Retinal pigment epithelial cell (primary cell): ENCODE measurements at regions not wholly inside any gene's neighbourhood (a gene's known extent, or its start where the extent isn't known, plus 50 kb on each side); places are given as distances from the start of the nearest gene placed in this dataset.
A peak's percentile ranks its signal among the peaks of the same experiment; 100 is the strongest.

Source experiments
- DNase-seq: peaks from one replicate; pipeline ENCODE4 v3.0.0-alpha.2; 2010; ENCODE audit warnings: low read depth
- H3K4me3 ChIP-seq: 2 replicates; pipeline ENCODE4 v1.5.1; 2011; ENCODE audit warnings: mild to moderate bottlenecking, low read length, control low read depth, moderate library complexity
- CTCF ChIP-seq: conservative IDR thresholded peaks from 2 replicates; pipeline ENCODE4 v1.5.1; 2011; ENCODE audit warnings: low read depth, low read length, control low read depth, inconsistent platforms

- H3K4me3 ChIP-seq, result no peak overlapping the region
- TF ChIP-seq CTCF, result no peak
- no peak for DNase-seq
Measured at GRCh38 chr12:11577658-11578260, 71.7 kb upstream of the ETV6 start.

- H3K4me3 ChIP-seq, result no peak overlapping the region
- DNase-seq, result no peak
- TF ChIP-seq CTCF, result no peak
Measured at GRCh38 chr12:11578461-11578993, 70.9 kb upstream of the ETV6 start.

- DNase-seq, result peak; percentile 66
- TF ChIP-seq CTCF, result no peak
- no peak overlapping the region for H3K4me3 ChIP-seq
Measured at GRCh38 chr12:11580125-11580751, 69.2 kb upstream of the ETV6 start.

- H3K4me3 ChIP-seq, result no peak overlapping the region
- DNase-seq, result peak; percentile 30
- TF ChIP-seq CTCF, result peak; percentile 39
Measured at GRCh38 chr12:11581179-11581755, 68.2 kb upstream of the ETV6 start.

- TF ChIP-seq CTCF, result no peak
- H3K4me3 ChIP-seq, result no peak overlapping the region
- DNase-seq, result no peak
Measured at GRCh38 chr12:11584221-11584855, 65.1 kb upstream of the ETV6 start.

GRCh38 chr12:11592484-11592883, 57.0 kb upstream of the ETV6 start:
- H3K4me3 ChIP-seq, result no peak overlapping the region
- TF ChIP-seq CTCF, result no peak
- DNase-seq, result no peak

GRCh38 chr12:11593013-11593412, 56.5 kb upstream of the ETV6 start:
- H3K4me3 ChIP-seq, result no peak overlapping the region
- DNase-seq, result no peak

More at GRCh38 chr12:11593013-11593412, 56.5 kb upstream of the ETV6 start:
- TF ChIP-seq CTCF, result no peak
